Activated CD4-positive, alpha-beta T cell treated with anti-CD3 and anti-CD28 coated beads for 36 hours (primary cell): ENCODE measurements at regions not wholly inside any gene's neighbourhood (a gene's known extent, or its start where the extent isn't known, plus 50 kb on each side); places are given as distances from the start of the nearest gene placed in this dataset.
"Not testable (repeated sequence)": the region's sequence is repeated elsewhere in the genome, so short reads cannot be mapped to it uniquely, and the experiment has no call there.

Experiments used
- ATAC-seq: fragments of 200-7000 bp; cut with Tn5 transposase; one replicate; pipeline ENCODE4 v1.10.0; 2021; ENCODE audit warnings: mild to moderate bottlenecking, moderate library complexity
- CTCF ChIA-PET: fragments of 350-600 bp; sonication (Branson Sonifier 250); formaldehyde crosslinking; loops from one replicate; lab custom pipeline; 2021; ENCODE audit warnings: antibody characterized with exemption; lab: Charles Lee
- POLR2A ChIA-PET: fragments of 350-600 bp; sonication (Branson Sonifier 250); formaldehyde crosslinking; loops from one replicate; lab custom pipeline; 2021; ENCODE audit warnings: antibody characterized with exemption, inconsistent platforms; lab: Charles Lee
- DNase-seq: peaks from one replicate; pipeline ENCODE4 v3.0.0-alpha.2; 2020
- H3K27ac Mint-ChIP-seq: one replicate; pipeline ENCODE4 v1.8.0; 2021; ENCODE audit warnings: mixed read lengths
- H3K27me3 Mint-ChIP-seq: one replicate; pipeline ENCODE4 v1.8.0; 2021; ENCODE audit warnings: mixed read lengths
- H3K36me3 Mint-ChIP-seq: one replicate; pipeline ENCODE4 v1.8.0; 2021; ENCODE audit warnings: low read depth, mixed read lengths
- H3K4me1 Mint-ChIP-seq: one replicate; pipeline ENCODE4 v1.8.0; 2021; ENCODE audit warnings: mixed read lengths
- H3K4me3 Mint-ChIP-seq: one replicate; pipeline ENCODE4 v1.8.0; 2021; ENCODE audit warnings: mild to moderate bottlenecking, moderate library complexity, mixed read lengths
- H3K9me3 Mint-ChIP-seq: one replicate; pipeline ENCODE4 v1.8.0; 2021; ENCODE audit warnings: low read depth, mixed read lengths
- intact Hi-C, 2 experiments: fragments of 100-400 bp; cut with DNase I in 1 of 2; cut with micrococcal nuclease in 1 of 2; formaldehyde crosslinking; loops; one replicate each; pipeline versions ENCODE4 v1.14.2 to v1.15.1; 2022 to 2024; cut with DNase I, micrococcal nuclease

DNA sequence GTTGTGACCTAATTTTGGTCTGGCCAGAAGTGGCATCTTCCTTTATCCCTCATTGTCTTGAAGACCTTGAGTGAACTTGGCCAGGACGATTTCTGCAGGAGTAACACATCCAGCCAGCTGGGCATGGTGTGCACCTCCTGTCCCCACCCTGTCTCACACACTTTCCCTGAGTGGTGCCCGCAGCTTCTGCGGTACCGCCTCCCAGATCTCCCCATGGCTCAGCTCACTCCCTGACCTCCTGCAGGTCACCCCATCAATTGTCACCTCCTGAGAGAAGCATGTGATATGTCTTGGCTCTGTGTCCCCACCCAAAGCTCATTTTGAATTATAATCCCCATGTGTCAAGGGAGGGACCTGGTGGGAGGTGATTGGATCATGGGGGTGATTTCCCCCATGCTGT, 50.2 kb upstream of the TP53I11 start:
- ChIA-PET CTCF (interaction anchor here (1.0 kb wide), 1 partner anchor 25 kb away, joined by 3 read pairs; no protein-coding TSS in a partner anchor), POLR2A (no interaction called here)
- DNase-seq (no peak), ATAC-seq (no peak)
- Mint-ChIP-seq H3K9me3 (no peaks in the 10 kb centered on the region), H3K4me3 (no peak overlapping the region), H3K27ac (no peak overlapping the region), H3K36me3 (no peaks in the 10 kb centered on the region), H3K4me1 (no peaks in the 10 kb centered on the region), H3K27me3 (no peaks in the 10 kb centered on the region)
- intact Hi-C loops = no loop called here

DNA sequence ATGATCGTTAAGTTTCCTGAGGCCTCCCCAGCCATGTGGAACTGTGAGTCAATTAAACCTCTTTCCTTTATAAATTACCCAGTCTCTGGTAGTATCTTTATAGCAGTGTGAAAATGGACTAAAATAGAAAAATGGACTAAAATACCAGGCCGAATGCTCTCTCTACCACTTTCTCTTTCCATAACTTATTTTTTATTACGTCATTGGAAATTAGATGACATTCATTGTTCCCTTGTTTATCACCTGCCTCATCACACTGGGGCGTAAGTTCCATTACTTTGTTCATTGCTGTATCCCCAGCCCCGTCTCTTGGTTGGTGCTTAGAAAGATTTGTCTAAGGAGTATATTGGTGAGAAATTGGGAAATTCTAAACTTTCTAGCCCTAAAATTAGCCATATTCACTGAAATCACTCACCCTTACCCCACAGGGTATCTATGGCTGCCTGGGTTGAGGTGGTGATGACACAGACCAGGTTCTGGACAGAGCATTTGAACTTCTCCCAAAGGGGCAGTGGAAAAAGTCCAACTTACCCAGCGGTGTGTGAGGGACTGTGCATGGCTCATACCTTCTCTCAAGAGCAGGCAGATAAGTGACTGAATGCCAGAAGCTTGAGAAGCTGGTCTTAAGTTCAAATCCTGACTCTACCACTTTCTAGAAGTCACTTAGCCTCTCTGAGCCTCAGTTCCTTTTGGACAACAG, 50.9 kb upstream of the TP53I11 start:
- ChIA-PET POLR2A (no interaction called here), CTCF (no interaction called here)
- H3K9me3 Mint-ChIP-seq = no peaks in the 10 kb centered on the region
- H3K27me3 Mint-ChIP-seq = no peaks in the 10 kb centered on the region
- intact Hi-C loops = no loop called here
- ATAC-seq (no peak), DNase-seq (no peak)
- H3K27ac Mint-ChIP-seq = no peak overlapping the region
- H3K4me3 Mint-ChIP-seq = no peak overlapping the region
- no peaks in the 10 kb centered on the region for H3K4me1 Mint-ChIP-seq
- no peaks in the 10 kb centered on the region for H3K36me3 Mint-ChIP-seq

DNA sequence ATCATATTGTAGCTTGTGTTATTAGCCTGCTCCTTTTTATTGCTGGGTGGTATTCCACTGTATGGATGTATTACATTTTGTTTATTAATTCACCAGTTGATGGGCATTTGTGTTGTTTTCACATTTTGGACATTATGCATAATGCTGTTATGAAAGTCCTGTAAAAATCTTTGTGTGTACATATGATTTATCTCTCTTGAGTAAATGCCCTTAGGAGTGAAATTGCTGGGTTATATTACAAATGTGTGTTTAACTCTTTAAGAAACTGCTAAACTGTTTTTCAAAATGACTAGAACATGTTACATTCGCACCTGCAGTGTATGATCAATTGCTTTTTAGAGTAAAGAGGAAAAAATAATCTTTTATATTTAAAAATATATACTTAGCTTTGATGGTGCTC, 54.4 kb upstream of the TP53I11 start:
- Mint-ChIP-seq H3K4me3 (no peak overlapping the region), H3K27me3 (peaks cover 2% of the 10 kb centered on the region), H3K4me1 (no peaks in the 10 kb centered on the region), H3K27ac (no peak overlapping the region), H3K9me3 (no peaks in the 10 kb centered on the region), H3K36me3 (no peaks in the 10 kb centered on the region)
- CTCF ChIA-PET = no interaction called here
- POLR2A ChIA-PET = no interaction called here
- no peak for ATAC-seq
- no peak for DNase-seq
- intact Hi-C loops = no loop called here

DNA sequence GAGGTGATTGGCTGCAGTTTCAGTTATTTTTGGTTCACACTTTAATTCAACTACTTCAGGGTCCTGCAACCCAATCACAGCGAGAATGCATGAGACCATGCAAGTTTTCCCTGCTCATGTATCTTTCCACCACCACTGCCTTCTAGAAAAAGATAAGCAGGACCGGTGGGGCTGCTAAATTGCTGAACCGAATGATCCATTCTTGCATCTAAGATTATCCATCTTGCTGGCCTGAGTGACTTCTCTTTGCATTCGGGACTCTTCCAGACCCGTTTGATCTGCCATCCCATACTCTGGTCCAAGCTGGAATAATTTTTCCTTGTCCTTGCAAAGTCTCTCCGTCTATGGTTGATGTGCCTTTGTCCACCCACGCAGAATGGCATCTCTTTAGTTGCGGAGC, 56.3 kb upstream of the TP53I11 start:
- ChIA-PET POLR2A (no interaction called here), CTCF (interaction anchor here (0.5 to 0.7 kb wide), 2 partner anchors 25 to 302 kb away, joined by 3 read pairs; no protein-coding TSS in a partner anchor)
- Mint-ChIP-seq H3K9me3 (no peaks in the 10 kb centered on the region), H3K27me3 (peaks cover 2% of the 10 kb centered on the region), H3K27ac (no peak overlapping the region), H3K4me1 (no peaks in the 10 kb centered on the region), H3K4me3 (no peak overlapping the region), H3K36me3 (no peaks in the 10 kb centered on the region)
- ATAC-seq = no peak
- DNase-seq = no peak
- intact Hi-C loops = no loop called here

DNA sequence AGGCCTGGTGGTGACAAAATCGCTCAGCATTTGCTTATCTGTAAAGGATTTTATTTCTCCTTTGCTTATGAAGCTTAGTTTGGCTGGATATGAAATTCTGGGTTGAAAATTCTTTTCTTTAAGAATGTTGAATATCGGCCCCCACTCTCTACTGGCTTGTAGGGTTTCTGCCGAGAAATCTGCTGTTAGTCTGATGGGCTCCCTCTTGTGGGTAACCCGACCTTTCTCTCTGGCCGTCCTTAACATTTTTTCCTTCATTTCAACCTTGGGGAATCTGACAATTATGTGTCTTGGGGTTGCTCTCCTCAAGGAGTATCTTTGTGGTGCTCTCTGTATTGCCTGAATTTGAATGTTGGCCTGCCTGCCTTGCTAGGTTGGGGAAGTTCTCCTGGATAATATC, 65.3 kb upstream of the TP53I11 start:
- Mint-ChIP-seq H3K9me3 (peaks cover 13% of the 10 kb centered on the region), H3K4me1 (peaks cover 11% of the 10 kb centered on the region)
- DNase-seq, H3K4me3 Mint-ChIP-seq, H3K36me3 Mint-ChIP-seq, H3K27ac Mint-ChIP-seq, ATAC-seq, intact Hi-C loops, H3K27me3 Mint-ChIP-seq: not testable (repeated sequence)
- ChIA-PET CTCF (interaction anchor here (0.9 to 1.2 kb wide), 2 partner anchors 10 to 58 kb away, joined by 3 to 6 read pairs; no protein-coding TSS in a partner anchor), POLR2A (interaction anchor here (0.6 kb wide), 1 partner anchor 256 kb away, joined by 3 read pairs; no protein-coding TSS in a partner anchor)

DNA sequence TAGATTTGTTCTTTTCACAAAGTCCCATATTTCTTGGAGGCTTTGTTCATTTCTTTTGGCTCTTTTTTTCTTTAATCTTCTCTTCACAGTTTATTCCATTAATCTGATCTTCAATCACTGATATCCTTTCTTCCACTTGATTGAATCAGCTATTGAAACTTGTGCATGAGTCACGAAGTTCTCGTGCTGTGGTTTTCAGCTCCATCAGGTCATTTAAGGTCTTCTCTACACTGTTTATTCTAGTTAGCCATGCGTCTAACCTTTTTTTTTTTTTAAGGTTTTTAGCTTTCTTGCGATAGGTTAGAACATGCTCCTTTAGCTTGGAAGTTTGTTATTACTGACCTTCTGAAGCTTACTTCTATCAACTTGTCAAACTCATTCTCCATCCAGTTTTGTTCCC, 65.8 kb upstream of the TP53I11 start:
- H3K27ac Mint-ChIP-seq, intact Hi-C loops: not testable (repeated sequence)

DNA sequence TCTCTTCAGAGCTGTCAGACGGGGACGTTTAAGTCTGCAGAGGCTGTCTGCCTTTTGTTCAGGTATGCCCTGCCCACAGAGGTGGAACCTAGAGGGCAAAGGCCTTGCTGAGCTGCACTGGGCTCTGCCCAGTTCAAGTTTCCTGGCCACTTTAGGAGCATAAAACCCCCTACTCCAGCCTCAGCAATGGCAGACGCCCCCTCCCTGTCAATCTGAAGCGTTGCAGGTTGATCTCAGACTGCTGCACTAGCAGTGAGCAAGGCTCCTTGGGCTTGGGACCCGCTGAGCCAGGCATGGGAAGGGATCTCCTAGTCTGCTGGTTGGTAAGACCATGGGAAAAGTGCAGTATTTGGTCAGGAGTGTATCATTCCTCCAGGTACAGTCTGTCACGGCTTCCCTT, 66.6 kb upstream of the TP53I11 start:
- Mint-ChIP-seq H3K27ac (no peak overlapping the region), H3K9me3 (peaks cover 13% of the 10 kb centered on the region), H3K4me3 (no peak overlapping the region), H3K4me1 (peaks cover 10% of the 10 kb centered on the region), H3K36me3 (no peaks in the 10 kb centered on the region), H3K27me3 (peaks cover 7% of the 10 kb centered on the region)
- ATAC-seq (no peak), DNase-seq (no peak)
- intact Hi-C loops = no loop called here
- ChIA-PET POLR2A (no interaction called here), CTCF (interaction anchor here (1.1 to 1.2 kb wide), 2 partner anchors 9 to 11 kb away, joined by 3 to 6 read pairs; no protein-coding TSS in a partner anchor)

More for the DNA sequence above, 65.8 kb upstream of the TP53I11 start:
- H3K4me3 Mint-ChIP-seq, POLR2A ChIA-PET, H3K27me3 Mint-ChIP-seq, ATAC-seq, H3K36me3 Mint-ChIP-seq: not testable (repeated sequence)
- H3K4me1 Mint-ChIP-seq = peaks cover 11% of the 10 kb centered on the region
- peak; percentile 9 for DNase-seq
- CTCF ChIA-PET = interaction anchor here (0.7 to 1.2 kb wide), 3 partner anchors 10 to 272 kb away, joined by 3 to 6 read pairs (median 3); no protein-coding TSS in a partner anchor
- H3K9me3 Mint-ChIP-seq = peaks cover 13% of the 10 kb centered on the region

DNA sequence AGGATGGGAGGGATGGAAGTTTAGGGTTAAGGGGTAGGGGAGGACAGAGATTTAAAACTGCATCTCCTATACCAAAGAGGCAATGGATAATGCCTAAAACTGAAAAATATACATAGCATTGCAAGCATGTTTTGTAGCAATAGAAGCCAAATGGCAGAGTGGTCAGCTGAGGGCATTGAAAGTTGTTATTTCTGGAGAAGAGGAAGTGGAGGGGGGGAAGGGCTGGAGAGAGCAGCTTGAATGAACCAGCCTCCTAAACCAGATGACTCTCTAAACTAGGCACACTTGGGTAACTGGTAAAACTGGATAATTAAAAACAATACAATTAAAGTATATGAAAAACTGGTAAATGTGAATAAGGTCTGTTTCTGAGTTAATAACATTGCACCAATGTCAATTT, 70.3 kb upstream of the TP53I11 start:
- no peak for ATAC-seq
- Mint-ChIP-seq H3K36me3 (no peaks in the 10 kb centered on the region), H3K27ac (no peak overlapping the region), H3K4me3 (no peak overlapping the region), H3K4me1 (peaks cover 12% of the 10 kb centered on the region), H3K27me3 (peaks cover 4% of the 10 kb centered on the region), H3K9me3 (no peaks in the 10 kb centered on the region)
- intact Hi-C loops = no loop called here
- POLR2A ChIA-PET = no interaction called here
- CTCF ChIA-PET = no interaction called here
- no peak for DNase-seq

DNA sequence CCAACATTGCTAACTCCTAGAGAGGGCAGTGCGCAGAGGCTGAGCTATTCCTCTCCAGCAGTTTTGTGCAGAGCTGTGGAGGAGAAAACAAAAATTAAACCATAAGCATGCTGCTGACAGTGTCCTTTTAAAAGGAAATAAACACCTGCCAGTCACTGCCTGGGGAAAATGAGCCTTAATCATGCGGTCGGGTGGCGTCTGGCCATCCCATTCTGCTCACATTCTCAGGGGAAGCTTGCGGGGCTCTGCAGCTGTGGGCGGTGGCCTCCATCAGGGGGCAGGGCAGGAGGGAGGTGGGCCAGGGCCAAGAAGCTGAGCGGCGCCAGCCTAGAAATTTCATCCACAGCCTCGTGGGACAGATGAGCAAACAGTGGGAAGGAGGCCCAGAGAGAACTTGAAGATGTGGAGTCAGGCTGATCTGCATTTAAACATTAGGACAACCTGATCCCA, 71.0 kb upstream of the TP53I11 start:
- Mint-ChIP-seq H3K36me3 (no peaks in the 10 kb centered on the region), H3K4me1 (peaks cover 11% of the 10 kb centered on the region), H3K4me3 (no peak overlapping the region), H3K9me3 (no peaks in the 10 kb centered on the region), H3K27ac (no peak overlapping the region), H3K27me3 (peaks cover 2% of the 10 kb centered on the region)
- intact Hi-C loops = no loop called here
- DNase-seq (no peak), ATAC-seq (no peak)
- ChIA-PET CTCF (no interaction called here), POLR2A (no interaction called here)

DNA sequence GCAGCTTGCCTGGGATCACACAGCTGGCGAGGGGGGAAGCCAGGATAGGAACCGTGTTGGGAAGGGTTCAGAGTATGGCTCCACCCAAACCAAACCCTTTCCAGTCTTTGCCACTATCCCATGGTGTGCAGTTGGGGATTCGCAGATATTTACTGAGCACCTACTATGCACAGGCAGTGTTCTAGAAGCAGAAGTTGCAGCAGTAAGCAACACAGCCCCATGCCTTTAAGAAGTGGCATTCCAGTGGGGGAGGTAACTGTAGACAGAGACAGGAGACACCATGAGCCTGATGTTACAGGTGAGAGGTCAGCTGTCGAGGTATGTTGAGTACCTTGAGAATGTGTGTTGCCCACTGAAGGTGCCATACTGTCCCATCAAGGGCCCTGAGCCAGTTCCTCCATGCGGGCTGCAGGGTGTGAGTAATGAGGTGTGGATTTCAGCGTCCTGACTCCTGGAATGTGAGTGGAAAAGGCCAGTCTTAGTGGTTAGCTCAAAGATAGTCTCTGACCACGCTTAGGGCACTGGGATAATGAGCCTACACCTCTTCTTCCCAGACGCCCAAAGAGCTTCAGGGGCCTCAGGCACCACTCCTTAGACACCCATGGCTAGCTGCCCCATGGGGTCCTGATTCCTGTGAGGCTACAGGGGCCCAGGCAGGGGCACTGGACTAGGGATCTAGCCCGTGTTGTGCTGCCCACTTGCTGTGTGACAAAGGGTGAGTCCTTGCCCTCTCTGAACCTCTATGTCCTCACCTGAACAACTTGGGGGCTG, 71.8 kb upstream of the TP53I11 start:
- CTCF ChIA-PET = interaction anchor here (0.6 to 1.2 kb wide), 2 partner anchors 71 to 83 kb away, joined by 3 to 4 read pairs; no protein-coding TSS in a partner anchor
- Mint-ChIP-seq H3K27ac (no peak overlapping the region), H3K27me3 (peaks cover 2% of the 10 kb centered on the region), H3K4me1 (peaks cover 11% of the 10 kb centered on the region), H3K9me3 (no peaks in the 10 kb centered on the region), H3K36me3 (no peaks in the 10 kb centered on the region), H3K4me3 (no peak overlapping the region)
- intact Hi-C loops = no loop called here
- no peak for ATAC-seq
- no peak for DNase-seq
- POLR2A ChIA-PET = no interaction called here

DNA sequence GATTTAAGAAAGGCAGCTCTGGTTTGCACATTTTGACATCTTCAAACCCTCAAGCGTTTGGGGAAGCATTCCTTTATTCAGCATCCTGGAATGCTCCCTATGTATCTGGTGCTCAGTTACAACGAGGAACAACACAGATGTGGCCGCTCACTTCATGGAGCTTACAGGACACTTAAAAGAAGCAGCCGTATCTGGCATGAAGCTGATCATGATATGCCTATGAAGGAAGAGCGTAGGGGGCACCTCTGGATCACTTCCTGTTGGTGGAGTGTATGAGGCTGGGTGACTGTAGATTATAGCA, 72.3 kb upstream of the TP53I11 start:
- POLR2A ChIA-PET = no interaction called here
- Mint-ChIP-seq H3K9me3 (no peaks in the 10 kb centered on the region), H3K27me3 (peaks cover 2% of the 10 kb centered on the region), H3K36me3 (no peaks in the 10 kb centered on the region), H3K27ac (no peak overlapping the region), H3K4me3 (no peak overlapping the region), H3K4me1 (peaks cover 11% of the 10 kb centered on the region)
- intact Hi-C loops = no loop called here
- ATAC-seq (no peak), DNase-seq (no peak)
- CTCF ChIA-PET = interaction anchor here (1.2 kb wide), 1 partner anchor 82 kb away, joined by 3 read pairs; no protein-coding TSS in a partner anchor

DNA sequence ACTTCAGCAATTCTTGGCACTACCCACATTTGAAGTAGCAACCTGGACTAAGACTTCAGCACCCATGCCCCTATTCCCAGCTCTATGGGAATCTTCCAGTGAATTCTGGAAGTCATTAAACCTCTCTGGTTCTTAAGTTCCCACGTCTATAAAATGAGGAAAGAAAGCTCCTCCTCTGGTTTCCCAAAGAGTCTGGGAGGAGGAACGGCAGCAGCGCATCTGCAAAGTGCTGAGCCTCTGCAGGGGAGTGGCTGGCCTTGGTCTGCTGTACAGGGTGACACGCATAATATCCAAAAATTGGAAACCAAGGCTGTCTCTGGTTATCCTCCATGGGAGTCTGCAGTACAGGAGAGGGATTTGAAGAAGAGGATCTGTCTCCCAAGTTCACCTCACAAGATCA, 73.6 kb upstream of the TP53I11 start:
- H3K36me3 Mint-ChIP-seq = no peaks in the 10 kb centered on the region
- DNase-seq = no peak
- H3K27me3 Mint-ChIP-seq = peaks cover 2% of the 10 kb centered on the region
- no peaks in the 10 kb centered on the region for H3K9me3 Mint-ChIP-seq
- H3K4me3 Mint-ChIP-seq = no peak overlapping the region
- ATAC-seq = no peak
- ChIA-PET CTCF (no interaction called here), POLR2A (no interaction called here)
- no peak overlapping the region for H3K27ac Mint-ChIP-seq
- intact Hi-C loops = no loop called here
- peaks cover 11% of the 10 kb centered on the region for H3K4me1 Mint-ChIP-seq
